Calu3 (cell line): ENCODE measurements at regions not wholly inside any gene's neighbourhood (a gene's known extent, or its start where the extent isn't known, plus 50 kb on each side); places are given as distances from the start of the nearest gene placed in this dataset.

Experiments
- BruUV-seq: library from RNA; stranded (reverse); fragments of 400-500 nt; replicated peaks from 2 replicates; lab custom pipeline; 2021; lab: Mats Ljungman, UMichigan
- CTCF ChIA-PET: fragments of 300-600 bp; sonication (Branson Sonifier 250); formaldehyde crosslinking; loops from one replicate; lab custom pipeline; 2022; ENCODE audit warnings: antibody characterized with exemption; lab: Charles Lee
- DNase-seq: peaks from one replicate; pipeline ENCODE4 v3.0.0; 2022
- H3K27ac Mint-ChIP-seq: one replicate; pipeline ENCODE4 v1.8.0; 2022; ENCODE audit warnings: mixed read lengths; ENCODE audit not compliant: unreplicated experiment
- H3K27me3 Mint-ChIP-seq: one replicate; pipeline ENCODE4 v1.8.0; 2022; ENCODE audit warnings: mixed read lengths; ENCODE audit not compliant: unreplicated experiment
- H3K36me3 Mint-ChIP-seq: one replicate; pipeline ENCODE4 v1.8.0; 2022; ENCODE audit warnings: mild to moderate bottlenecking, moderate library complexity, mixed read lengths; ENCODE audit not compliant: insufficient read depth, unreplicated experiment
- H3K4me1 Mint-ChIP-seq: one replicate; pipeline ENCODE4 v1.8.0; 2022; ENCODE audit warnings: mild to moderate bottlenecking, low read depth, mixed read lengths; ENCODE audit not compliant: unreplicated experiment
- H3K4me3 Mint-ChIP-seq: one replicate; pipeline ENCODE4 v1.8.0; 2022; ENCODE audit warnings: mild to moderate bottlenecking, low read depth, moderate library complexity, mixed read lengths; ENCODE audit not compliant: unreplicated experiment
- H3K9me3 Mint-ChIP-seq: one replicate; pipeline ENCODE4 v1.8.0; 2022; ENCODE audit warnings: low read depth, mixed read lengths; ENCODE audit not compliant: unreplicated experiment
- CTCF ChIP-seq: fragments of 200-600 bp; IDR thresholded peaks from one replicate; pipeline ENCODE4 v1.8.0; 2022; ENCODE audit warnings: antibody characterized with exemption; ENCODE audit not compliant: unreplicated experiment
- intact Hi-C: fragments of 100-400 bp; cut with micrococcal nuclease; formaldehyde crosslinking; loops from one replicate; pipeline ENCODE4 v1.10.0; 2022; ENCODE audit not compliant: unreplicated experiment

- Mint-ChIP-seq H3K9me3 (peaks cover 36% of the 10 kb centered on the region), H3K27ac (no peak overlapping the region), H3K4me3 (no peak overlapping the region), H3K27me3 (no peaks in the 10 kb centered on the region), H3K4me1 (no peaks in the 10 kb centered on the region), H3K36me3 (no peaks in the 10 kb centered on the region)
- BruUV-seq, result no TSS peak
- no peak for TF ChIP-seq CTCF
- no peak for DNase-seq
- CTCF ChIA-PET, result interaction anchor here (0.9 kb wide), 1 partner anchor 1133 kb away, joined by 3 read pairs; no protein-coding TSS in a partner anchor
- intact Hi-C loops, result loop anchor here (10.0 kb wide), 1 partner anchor 65 kb away; no protein-coding TSS in a partner anchor
Measured at GRCh38 chr18:78140294-78140693, 839.3 kb upstream of the SALL3 start.

GRCh38 chr18:78144669-78145068, 834.9 kb upstream of the SALL3 start:
- TF ChIP-seq CTCF, result no peak
- no peaks in the 10 kb centered on the region for H3K36me3 Mint-ChIP-seq
- intact Hi-C loops, result loop anchor here (10.0 kb wide), 1 partner anchor 70 kb away; no protein-coding TSS in a partner anchor
- DNase-seq, result no peak
- H3K9me3 Mint-ChIP-seq, result peaks cover 27% of the 10 kb centered on the region
- H3K27ac Mint-ChIP-seq, result no peak overlapping the region
- BruUV-seq, result no TSS peak
- no peaks in the 10 kb centered on the region for H3K4me1 Mint-ChIP-seq
- no peak overlapping the region for H3K4me3 Mint-ChIP-seq
- CTCF ChIA-PET, result interaction anchor here (1.0 kb wide), 1 partner anchor 19 kb away, joined by 3 read pairs; no protein-coding TSS in a partner anchor
- H3K27me3 Mint-ChIP-seq, result no peaks in the 10 kb centered on the region

GRCh38 chr18:78145096-78145495, 834.5 kb upstream of the SALL3 start:
- intact Hi-C loops, result loop anchor here (10.0 kb wide), 1 partner anchor 70 kb away; no protein-coding TSS in a partner anchor
- H3K4me3 Mint-ChIP-seq, result no peak overlapping the region
- H3K4me1 Mint-ChIP-seq, result no peaks in the 10 kb centered on the region
- DNase-seq, result no peak
- CTCF ChIA-PET, result interaction anchor here (1.0 kb wide), 1 partner anchor 19 kb away, joined by 3 read pairs; no protein-coding TSS in a partner anchor
- peaks cover 26% of the 10 kb centered on the region for H3K9me3 Mint-ChIP-seq
- H3K27me3 Mint-ChIP-seq, result no peaks in the 10 kb centered on the region
- peak; percentile 11 for TF ChIP-seq CTCF
- no peaks in the 10 kb centered on the region for H3K36me3 Mint-ChIP-seq
- no TSS peak for BruUV-seq
- no peak overlapping the region for H3K27ac Mint-ChIP-seq

- CTCF ChIA-PET, result interaction anchor here (0.7 kb wide), 1 partner anchor 27 kb away, joined by 4 read pairs; no protein-coding TSS in a partner anchor
- Mint-ChIP-seq H3K4me1 (no peaks in the 10 kb centered on the region), H3K9me3 (peaks cover 28% of the 10 kb centered on the region), H3K4me3 (no peak overlapping the region), H3K36me3 (no peaks in the 10 kb centered on the region), H3K27ac (no peak overlapping the region), H3K27me3 (no peaks in the 10 kb centered on the region)
- no TSS peak for BruUV-seq
- intact Hi-C loops, result loop anchor here (10.0 kb wide), 1 partner anchor 72 kb away; no protein-coding TSS in a partner anchor
- TF ChIP-seq CTCF, result no peak
- DNase-seq, result no peak
Measured at GRCh38 chr18:78146136-78147085, 833.2 kb upstream of the SALL3 start.
